SW 1271 (cell line): ENCODE measurements at regions not wholly inside any gene's neighbourhood (a gene's known extent, or its start where the extent isn't known, plus 50 kb on each side); places are given as distances from the start of the nearest gene placed in this dataset.
"Not testable (repeated sequence)": the region's sequence is repeated elsewhere in the genome, so short reads cannot be mapped to it uniquely, and the experiment has no call there.

Experiments
- DNase-seq, 2 experiments: peaks; one replicate each; lab custom pipeline; 2025; lab: John Stamatoyannopoulos, UW

GRCh38 chr2:67195327-67195726 is 201.8 kb upstream of the ETAA1 start:
- DNase-seq, result not testable (repeated sequence)

GRCh38 chr2:67201521-67201920 is 195.6 kb upstream of the ETAA1 start:
- no peak for DNase-seq

- DNase-seq, result no peak
These were observed 192.8 kb upstream of the ETAA1 start for GRCh38 chr2:67204349-67204748.

- DNase-seq, result no peak
These were observed 188.1 kb upstream of the ETAA1 start for GRCh38 chr2:67208887-67209500.

- DNase-seq, result no peak
These were observed 186.7 kb upstream of the ETAA1 start for GRCh38 chr2:67210430-67210829.

- no peak for DNase-seq
These were observed 184.9 kb upstream of the ETAA1 start for GRCh38 chr2:67212203-67212602.

GRCh38 chr2:67213270-67213670 is 183.9 kb upstream of the ETAA1 start:
- DNase-seq, result no peak

- DNase-seq, result no peak
These were observed 183.3 kb upstream of the ETAA1 start for GRCh38 chr2:67213677-67214402.

GRCh38 chr2:67214585-67215185 is 182.4 kb upstream of the ETAA1 start:
- no peak for DNase-seq

GRCh38 chr2:67215214-67216055 is 181.7 kb upstream of the ETAA1 start:
- no peak for DNase-seq

- no peak for DNase-seq
These were observed 181.0 kb upstream of the ETAA1 start for GRCh38 chr2:67216103-67216502.

- DNase-seq, result no peak
These were observed 180.3 kb upstream of the ETAA1 start for GRCh38 chr2:67216881-67217280.

GRCh38 chr2:67217398-67217797 is 179.7 kb upstream of the ETAA1 start:
- no peak for DNase-seq

GRCh38 chr2:67218056-67218455 is 179.1 kb upstream of the ETAA1 start:
- no peak for DNase-seq

GRCh38 chr2:67219651-67220050 is 177.5 kb upstream of the ETAA1 start:
- DNase-seq, result no peak

GRCh38 chr2:67221266-67221665 is 175.9 kb upstream of the ETAA1 start:
- DNase-seq, result no peak

- DNase-seq, result no peak
These were observed 171.7 kb upstream of the ETAA1 start for GRCh38 chr2:67225287-67225973.

GRCh38 chr2:67229706-67230105 is 167.4 kb upstream of the ETAA1 start:
- no peak for DNase-seq

GRCh38 chr2:67232936-67233335 is 164.2 kb upstream of the ETAA1 start:
- DNase-seq, result no peak

- DNase-seq, result no peak
These were observed 162.7 kb upstream of the ETAA1 start for GRCh38 chr2:67234440-67234839.

- no peak for DNase-seq
These were observed 159.8 kb upstream of the ETAA1 start for GRCh38 chr2:67237288-67237687.

GRCh38 chr2:67240507-67240906 is 156.6 kb upstream of the ETAA1 start:
- no peak for DNase-seq
